Peyer's patch (tissue), 4 donors: ENCODE measurements at regions not wholly inside any gene's neighbourhood (a gene's known extent, or its start where the extent isn't known, plus 50 kb on each side); places are given as distances from the start of the nearest gene placed in this dataset.

Experiments used
- DNase-seq, 3 donors: peaks; one replicate each; pipeline ENCODE4 v3.0.0-alpha.2; 2017 to 2019
- H3K27ac ChIP-seq, 4 donors: fragments of 200-600 bp; sonication (generic); one replicate each; pipeline ENCODE4 v1.5.1; 2016 to 2019
- H3K27me3 ChIP-seq, 2 donors: fragments of 200-600 bp; sonication (generic); one replicate each; pipeline ENCODE4 v1.5.1; 2019
- H3K36me3 ChIP-seq, 3 donors: fragments of 200-600 bp; sonication (generic); one replicate each; pipeline ENCODE4 v1.5.1; 2016 to 2019
- H3K4me1 ChIP-seq, 4 donors: fragments of 200-600 bp; sonication (generic); one replicate each; pipeline ENCODE4 v1.5.1; 2016 to 2019
- H3K4me3 ChIP-seq, 4 donors: fragments of 200-600 bp; sonication (generic); 1 replicate in 3 of 4; 2 replicates in 1 of 4; pipeline ENCODE4 v1.5.1; 2016 to 2019; ENCODE audit warnings: mild to moderate bottlenecking in 1 of 4
- H3K9me3 ChIP-seq, 4 donors: fragments of 200-600 bp; sonication (generic); one replicate each; pipeline ENCODE4 v1.5.1; 2016 to 2019; ENCODE audit warnings: mild to moderate bottlenecking in 1 of 4
- POLR2A ChIP-seq, 2 donors: fragments of 450-650 bp; IDR thresholded peaks; one replicate each; pipeline ENCODE4 v1.5.1; 2017; ENCODE audit warnings: antibody characterized with exemption in 2 of 2, mild to moderate bottlenecking in 2 of 2, moderate library complexity in 2 of 2
- TF ChIP-seq, protein P1 (sequence below), 6 experiments: fragments of 450-650 bp in 4 of 6; fragments of 200-600 bp in 2 of 6; sonication (generic) in 1 of 6; IDR thresholded peaks; one replicate each; pipeline ENCODE4 v1.5.1; 2017 to 2019; ENCODE audit warnings: antibody characterized with exemption in 6 of 6, mild to moderate bottlenecking in 3 of 6, moderate library complexity in 1 of 6

- Histone ChIP-seq H3K27ac (no peak overlapping the region), H3K27me3 (no peaks in the 10 kb centered on the region), H3K4me1 (no peaks in the 10 kb centered on the region), H3K9me3 (no peaks in the 10 kb centered on the region), H3K36me3 (no peaks in the 10 kb centered on the region), H3K4me3 (no peak overlapping the region)
- TF ChIP-seq, protein P1, sequence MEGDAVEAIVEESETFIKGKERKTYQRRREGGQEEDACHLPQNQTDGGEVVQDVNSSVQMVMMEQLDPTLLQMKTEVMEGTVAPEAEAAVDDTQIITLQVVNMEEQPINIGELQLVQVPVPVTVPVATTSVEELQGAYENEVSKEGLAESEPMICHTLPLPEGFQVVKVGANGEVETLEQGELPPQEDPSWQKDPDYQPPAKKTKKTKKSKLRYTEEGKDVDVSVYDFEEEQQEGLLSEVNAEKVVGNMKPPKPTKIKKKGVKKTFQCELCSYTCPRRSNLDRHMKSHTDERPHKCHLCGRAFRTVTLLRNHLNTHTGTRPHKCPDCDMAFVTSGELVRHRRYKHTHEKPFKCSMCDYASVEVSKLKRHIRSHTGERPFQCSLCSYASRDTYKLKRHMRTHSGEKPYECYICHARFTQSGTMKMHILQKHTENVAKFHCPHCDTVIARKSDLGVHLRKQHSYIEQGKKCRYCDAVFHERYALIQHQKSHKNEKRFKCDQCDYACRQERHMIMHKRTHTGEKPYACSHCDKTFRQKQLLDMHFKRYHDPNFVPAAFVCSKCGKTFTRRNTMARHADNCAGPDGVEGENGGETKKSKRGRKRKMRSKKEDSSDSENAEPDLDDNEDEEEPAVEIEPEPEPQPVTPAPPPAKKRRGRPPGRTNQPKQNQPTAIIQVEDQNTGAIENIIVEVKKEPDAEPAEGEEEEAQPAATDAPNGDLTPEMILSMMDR (IDR thresholded peaks at IDR 0.05): no peak
- TF ChIP-seq POLR2A (IDR thresholded peaks at IDR 0.05): no peak
- DNase-seq: no peak
These were observed 112.8 kb downstream of the SAMD5 start for GRCh38 chr6:147621263-147621662.

GRCh38 chr6:147621961-147622360 is 113.5 kb downstream of the SAMD5 start:
- Histone ChIP-seq H3K4me3 (no peak overlapping the region), H3K36me3 (no peaks in the 10 kb centered on the region), H3K27me3 (no peaks in the 10 kb centered on the region), H3K27ac (no peak overlapping the region), H3K4me1 (no peaks in the 10 kb centered on the region), H3K9me3 (no peaks in the 10 kb centered on the region)
- TF ChIP-seq POLR2A (IDR thresholded peaks at IDR 0.05): no peak
- TF ChIP-seq, protein P1 (IDR thresholded peaks at IDR 0.05): no peak
- DNase-seq: no peak

DNA sequence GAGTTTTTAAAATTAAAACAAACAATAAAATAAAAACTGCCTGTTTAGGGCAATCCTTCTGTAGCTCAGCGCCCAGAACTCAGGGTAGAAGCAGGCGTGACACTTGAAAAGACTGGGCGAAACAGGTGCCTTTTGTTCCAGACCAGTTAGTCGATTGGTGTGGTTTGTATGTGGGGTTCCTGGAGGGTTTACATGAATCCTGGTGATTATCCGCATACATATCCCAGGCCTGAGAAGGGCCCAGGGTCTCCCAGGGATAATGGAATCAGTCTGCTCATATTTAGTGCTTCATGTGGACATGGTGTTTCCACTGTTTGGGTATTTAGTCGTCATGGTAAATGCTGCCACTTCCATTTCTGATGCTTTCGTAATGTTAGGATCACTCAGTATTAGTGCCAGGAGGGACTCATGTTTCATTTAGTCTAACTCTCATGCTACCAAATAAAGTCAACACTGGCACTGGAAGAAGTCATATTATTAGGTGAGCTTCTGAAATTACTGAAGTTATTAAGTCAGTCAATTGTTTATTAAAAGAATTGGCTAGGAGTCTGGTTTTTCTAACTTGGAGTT is 116.5 kb downstream of the SAMD5 start:
- TF ChIP-seq, protein P1 (IDR thresholded peaks at IDR 0.05): no peak
- TF ChIP-seq POLR2A (IDR thresholded peaks at IDR 0.05): no peak
- no peak overlapping the region for H3K4me3 ChIP-seq
- no peak for DNase-seq
- H3K27me3 ChIP-seq: no peaks in the 10 kb centered on the region
- H3K9me3 ChIP-seq: no peaks in the 10 kb centered on the region
- no peaks in the 10 kb centered on the region for H3K36me3 ChIP-seq
- no peak overlapping the region for H3K27ac ChIP-seq
- no peaks in the 10 kb centered on the region for H3K4me1 ChIP-seq

DNA sequence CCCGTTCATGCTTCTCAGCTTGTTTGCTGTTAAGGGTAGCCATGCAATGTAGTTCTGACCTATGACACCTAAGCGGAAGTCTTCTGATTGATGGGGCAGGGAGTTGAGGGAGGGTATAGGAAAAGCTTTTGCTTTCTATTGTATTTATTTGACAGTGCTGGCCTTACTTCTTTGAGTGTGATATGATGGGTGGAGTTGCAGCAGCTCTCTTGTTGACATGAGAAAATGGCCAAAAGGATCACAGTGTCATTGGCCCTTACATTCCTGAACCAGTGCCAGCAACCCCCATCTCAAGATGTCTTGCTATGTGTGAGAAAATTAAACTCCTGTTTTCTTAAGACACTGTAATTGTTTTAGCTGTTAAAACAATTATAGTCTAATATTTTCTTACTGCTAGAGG is 117.5 kb downstream of the SAMD5 start:
- no peak for DNase-seq
- Histone ChIP-seq H3K27me3 (no peaks in the 10 kb centered on the region), H3K36me3 (no peaks in the 10 kb centered on the region), H3K9me3 (no peaks in the 10 kb centered on the region), H3K4me1 (no peaks in the 10 kb centered on the region), H3K27ac (no peak overlapping the region), H3K4me3 (no peak overlapping the region)
- TF ChIP-seq POLR2A (IDR thresholded peaks at IDR 0.05): no peak
- TF ChIP-seq, protein P1 (IDR thresholded peaks at IDR 0.05): no peak

DNA sequence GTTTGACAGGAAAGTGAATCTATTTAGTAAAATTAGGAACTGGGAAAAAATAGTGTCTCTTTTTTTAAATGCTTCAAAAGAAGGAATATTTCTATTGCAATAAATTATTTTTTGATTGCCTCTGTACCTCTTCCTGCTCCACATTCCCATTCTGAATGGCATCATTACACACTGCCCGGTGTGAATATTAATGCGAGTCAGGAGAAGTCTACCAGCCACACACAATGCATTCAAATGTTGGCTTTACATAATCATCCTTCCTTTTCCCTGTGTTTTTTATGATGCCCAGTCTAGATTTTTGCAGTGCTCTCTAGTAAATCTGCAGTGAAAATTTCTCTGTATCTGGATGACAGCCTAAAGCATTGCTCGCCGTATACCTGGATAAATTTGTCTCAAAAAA is 118.9 kb downstream of the SAMD5 start:
- TF ChIP-seq POLR2A (IDR thresholded peaks at IDR 0.05): no peak
- TF ChIP-seq, protein P1 (IDR thresholded peaks at IDR 0.05): no peak
- DNase-seq: no peak
- H3K27ac ChIP-seq: no peak overlapping the region
- no peaks in the 10 kb centered on the region for H3K27me3 ChIP-seq
- no peak overlapping the region for H3K4me3 ChIP-seq
- no peaks in the 10 kb centered on the region for H3K4me1 ChIP-seq
- no peaks in the 10 kb centered on the region for H3K36me3 ChIP-seq
- no peaks in the 10 kb centered on the region for H3K9me3 ChIP-seq

GRCh38 chr6:147633191-147633590 is 124.7 kb downstream of the SAMD5 start:
- TF ChIP-seq POLR2A (IDR thresholded peaks at IDR 0.05): no peak
- TF ChIP-seq, protein P1 (IDR thresholded peaks at IDR 0.05): no peak
- no peak overlapping the region for H3K27ac ChIP-seq
- H3K9me3 ChIP-seq: no peaks in the 10 kb centered on the region
- H3K4me3 ChIP-seq: no peak overlapping the region
- no peaks in the 10 kb centered on the region for H3K27me3 ChIP-seq
- DNase-seq: no peak
- no peaks in the 10 kb centered on the region for H3K36me3 ChIP-seq
- no peaks in the 10 kb centered on the region for H3K4me1 ChIP-seq
